ENCODE measurements at regions not wholly inside any gene's neighbourhood (a gene's known extent, or its start where the extent isn't known, plus 50 kb on each side); places are given as distances from the start of the nearest gene placed in this dataset.
"Not testable (repeated sequence)": the region's sequence is repeated elsewhere in the genome, so short reads cannot be mapped to it uniquely, and the experiment has no call there.

GRCh38 chr1:65119-65518 is 386.4 kb downstream of the OR4F29 start, which contains the start of gene OR4F5:
- TF ChIP-seq POLR2A, CTCF, POLR2AphosphoS5, EP300 (IDR thresholded peaks at IDR 0.05): not testable (repeated sequence)

All from upper lobe of left lung (tissue), 4 donors.